ENCODE measurements at regions not wholly inside any gene's neighbourhood (a gene's known extent, or its start where the extent isn't known, plus 50 kb on each side); places are given as distances from the start of the nearest gene placed in this dataset.

GRCh38 chr2:8309131-8309530 is 372.7 kb upstream of the ID2 start:
- peak; percentile 29 for DNase-seq

- no peak for DNase-seq
Observed at GRCh38 chr2:8310557-8311455, 371.1 kb upstream of the ID2 start.

GRCh38 chr2:8312221-8312620 is 369.6 kb upstream of the ID2 start:
- DNase-seq, result no peak

- no peak for DNase-seq
Observed at GRCh38 chr2:8312861-8313830, 368.7 kb upstream of the ID2 start.

GRCh38 chr2:8314063-8314462 is 367.8 kb upstream of the ID2 start:
- DNase-seq, result no peak

GRCh38 chr2:8315531-8316165 is 366.2 kb upstream of the ID2 start:
- DNase-seq, result no peak

- no peak for DNase-seq
Observed at GRCh38 chr2:8316356-8316755, 365.5 kb upstream of the ID2 start.

- DNase-seq, result no peak
Observed at GRCh38 chr2:8317418-8317817, 364.4 kb upstream of the ID2 start.

GRCh38 chr2:8319219-8319618 is 362.6 kb upstream of the ID2 start:
- DNase-seq, result no peak

GRCh38 chr2:8320311-8321066 is 361.4 kb upstream of the ID2 start:
- DNase-seq, result no peak

GRCh38 chr2:8322634-8323033 is 359.2 kb upstream of the ID2 start:
- no peak for DNase-seq

- no peak for DNase-seq
Observed at GRCh38 chr2:8324164-8324856, 357.5 kb upstream of the ID2 start.

- DNase-seq, result no peak
Observed at GRCh38 chr2:8324901-8325300, 357.0 kb upstream of the ID2 start.

- DNase-seq, result no peak
Observed at GRCh38 chr2:8327371-8328100, 354.3 kb upstream of the ID2 start.

- no peak for DNase-seq
Observed at GRCh38 chr2:8328217-8328616, 353.6 kb upstream of the ID2 start.

GRCh38 chr2:8329660-8330622 is 351.9 kb upstream of the ID2 start:
- no peak for DNase-seq

GRCh38 chr2:8331068-8331467 is 350.8 kb upstream of the ID2 start:
- no peak for DNase-seq

- no peak for DNase-seq
Observed at GRCh38 chr2:8332646-8333045, 349.2 kb upstream of the ID2 start.

- DNase-seq, result no peak
Observed at GRCh38 chr2:8333177-8333831, 348.6 kb upstream of the ID2 start.

All from right hindlimb (tissue), 1 donor.